ENCODE measurements at regions not wholly inside any gene's neighbourhood (a gene's known extent, or its start where the extent isn't known, plus 50 kb on each side); places are given as distances from the start of the nearest gene placed in this dataset.
"Not testable (repeated sequence)": the region's sequence is repeated elsewhere in the genome, so short reads cannot be mapped to it uniquely, and the experiment has no call there.

GRCh38 chr1:96191165-96191564, 530.4 kb upstream of the PTBP2 start:
- no peak for DNase-seq (ENCODE audit: low spot score)

GRCh38 chr1:96206451-96206850, 515.1 kb upstream of the PTBP2 start:
- DNase-seq (ENCODE audit: low spot score): no peak

GRCh38 chr1:96207936-96208335, 513.6 kb upstream of the PTBP2 start:
- no peak for DNase-seq (ENCODE audit: low spot score)

- DNase-seq (ENCODE audit: low spot score): no peak
Observed at GRCh38 chr1:96208428-96208827, 513.2 kb upstream of the PTBP2 start.

DNA sequence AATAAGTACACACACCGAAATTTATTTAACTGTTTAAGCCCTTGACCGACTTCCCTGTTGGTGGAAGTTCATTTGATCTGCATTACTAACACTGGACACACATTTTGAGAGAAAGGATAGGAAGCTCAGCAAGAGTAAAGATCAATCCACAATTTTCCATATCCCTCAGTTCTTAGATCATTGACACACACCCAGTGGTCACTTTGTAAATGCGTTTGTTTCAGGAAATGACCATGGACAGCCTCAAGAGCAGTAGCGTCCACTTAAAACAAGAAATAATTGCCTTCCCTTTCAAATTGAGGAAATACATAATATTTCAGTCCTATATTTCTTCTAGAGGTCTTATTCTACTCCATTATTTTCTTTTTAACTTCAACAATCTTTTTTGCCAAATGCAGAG, 511.5 kb upstream of the PTBP2 start:
- DNase-seq (ENCODE audit: low spot score): no peak

GRCh38 chr1:96211202-96211601, 510.4 kb upstream of the PTBP2 start:
- no peak for DNase-seq (ENCODE audit: low spot score)

DNA sequence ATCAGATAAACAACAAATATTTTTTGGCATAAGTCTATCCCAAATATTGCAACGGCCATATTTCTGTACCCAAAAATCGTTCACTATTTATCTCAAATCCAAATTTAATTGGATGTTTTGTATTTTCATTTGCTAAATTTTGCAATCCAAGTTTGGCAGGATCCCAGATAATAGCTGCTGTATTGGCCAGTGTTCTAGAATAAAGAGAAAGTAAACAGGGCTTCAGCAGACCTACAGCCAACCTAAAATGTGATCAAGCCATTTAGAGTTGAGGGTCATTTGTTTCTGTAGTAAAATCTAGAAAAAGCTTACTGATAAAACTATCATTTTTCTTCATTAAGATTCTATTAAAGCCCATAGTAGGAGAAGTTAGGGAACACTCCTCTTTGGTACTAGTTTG, 506.6 kb upstream of the PTBP2 start:
- no peak for DNase-seq (ENCODE audit: low spot score)

DNA sequence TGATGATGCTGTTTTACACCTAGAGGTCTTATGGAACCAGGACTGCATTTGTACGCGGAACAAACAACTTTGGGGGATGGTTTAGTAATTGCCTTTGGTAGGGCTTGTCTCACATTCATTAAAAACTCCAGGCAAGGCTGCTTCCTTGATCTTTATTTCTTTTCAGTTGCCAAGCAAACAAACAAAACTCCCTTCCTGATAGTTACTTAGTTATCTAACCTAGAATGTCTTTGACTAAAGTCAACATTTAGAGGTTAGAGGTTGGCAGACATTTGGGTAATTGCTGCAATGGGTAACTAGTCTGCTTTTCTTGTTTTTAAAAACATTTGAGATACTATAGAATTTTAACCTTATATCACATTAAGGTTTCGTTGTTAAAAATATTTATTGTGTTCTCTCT, 500.9 kb upstream of the PTBP2 start:
- no peak for DNase-seq (ENCODE audit: low spot score)

DNA sequence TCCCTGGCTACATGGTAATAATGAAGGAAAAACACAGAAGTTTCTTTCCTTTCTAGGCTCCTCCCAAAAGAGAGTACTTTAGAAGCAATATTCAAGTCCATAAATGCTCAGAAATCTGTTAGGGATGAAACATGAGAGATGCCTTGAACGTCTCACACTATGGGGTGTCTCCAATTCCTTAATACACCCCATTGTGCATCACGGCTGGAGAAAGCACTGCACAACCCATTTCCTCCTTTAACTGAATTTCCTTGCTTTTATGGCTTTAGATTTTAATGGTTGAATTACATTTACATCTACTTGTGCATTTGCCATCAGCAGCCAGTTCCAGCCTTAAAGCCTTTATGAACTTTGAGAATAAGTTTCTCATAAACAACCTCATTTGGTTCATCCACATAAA, 498.9 kb upstream of the PTBP2 start:
- no peak for DNase-seq (ENCODE audit: low spot score)

- DNase-seq (ENCODE audit: low spot score): not testable (repeated sequence)
Observed at GRCh38 chr1:96224229-96224628, 497.4 kb upstream of the PTBP2 start.

DNA sequence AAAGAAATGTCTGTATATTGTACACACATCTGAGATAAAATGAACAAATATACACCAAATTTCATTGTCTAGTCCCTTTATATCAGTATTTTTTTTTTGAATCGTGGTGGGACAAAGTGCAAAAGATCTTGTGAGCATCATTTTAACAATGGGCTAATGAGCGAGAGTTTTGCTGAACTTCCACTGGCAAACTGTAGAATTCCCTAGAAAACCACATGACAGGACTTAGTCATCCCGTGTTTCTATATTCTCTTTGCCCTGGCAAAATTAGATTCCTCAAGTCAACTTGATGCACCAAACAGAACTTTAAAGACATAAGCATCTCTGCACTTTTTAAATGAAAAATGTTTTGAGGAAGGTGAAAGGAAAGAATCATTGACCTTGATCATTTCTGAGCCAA, 488.2 kb upstream of the PTBP2 start:
- DNase-seq (ENCODE audit: low spot score): peak; percentile 11

DNA sequence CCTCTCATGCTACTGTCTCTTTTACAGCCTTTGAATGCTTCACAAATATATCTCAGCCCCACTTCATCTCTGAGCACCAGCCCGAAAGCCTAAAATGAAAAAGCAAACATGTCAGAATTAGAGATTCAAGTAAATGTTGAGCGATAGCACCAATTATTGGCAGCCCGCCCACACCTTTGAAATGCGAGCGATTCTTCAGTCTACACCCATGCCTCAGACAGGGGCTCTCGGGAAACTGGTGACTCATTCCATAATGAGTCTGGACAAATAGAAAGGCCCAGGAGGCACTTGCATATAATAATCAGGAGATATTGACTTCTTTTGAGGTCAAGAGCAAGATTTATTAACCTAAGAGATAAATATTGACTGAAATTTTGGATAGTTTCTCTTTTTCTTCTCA, 487.3 kb upstream of the PTBP2 start:
- no peak for DNase-seq (ENCODE audit: low spot score)

DNA sequence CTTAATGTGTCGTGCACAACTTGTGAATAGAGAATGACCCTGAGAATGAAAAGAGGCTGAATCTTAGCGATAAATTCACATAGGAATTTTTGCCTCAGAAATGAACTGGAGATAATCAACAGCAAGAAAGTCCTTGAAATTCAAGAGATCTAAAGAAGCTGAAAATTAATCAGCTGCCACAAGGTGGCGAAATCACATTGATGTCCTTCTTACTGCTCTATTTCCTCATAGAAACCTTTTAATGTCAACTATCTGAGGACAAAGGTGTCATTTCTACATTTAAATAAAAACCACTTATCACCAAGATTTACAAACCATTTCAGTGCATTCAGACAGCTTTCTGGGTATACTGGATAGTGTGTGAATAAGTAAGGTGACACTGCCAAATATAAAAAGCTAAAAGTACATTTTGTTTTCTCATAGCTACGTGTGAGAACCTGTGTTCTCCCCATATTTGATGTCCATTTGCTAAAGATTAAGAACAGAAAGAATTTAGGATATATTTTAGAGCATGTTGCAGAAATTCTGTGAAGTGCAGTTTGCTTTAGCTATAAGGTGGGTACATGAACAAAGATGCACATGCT, 485.3 kb upstream of the PTBP2 start:
- DNase-seq (ENCODE audit: low spot score): peak; percentile 35

GRCh38 chr1:96238426-96238825, 483.2 kb upstream of the PTBP2 start:
- peak; percentile 11 for DNase-seq (ENCODE audit: low spot score)

- no peak for DNase-seq (ENCODE audit: low spot score)
Observed at GRCh38 chr1:96240438-96240837, 481.1 kb upstream of the PTBP2 start.

GRCh38 chr1:96253246-96254035, 468.1 kb upstream of the PTBP2 start:
- DNase-seq (ENCODE audit: low spot score): peak; percentile 37

DNA sequence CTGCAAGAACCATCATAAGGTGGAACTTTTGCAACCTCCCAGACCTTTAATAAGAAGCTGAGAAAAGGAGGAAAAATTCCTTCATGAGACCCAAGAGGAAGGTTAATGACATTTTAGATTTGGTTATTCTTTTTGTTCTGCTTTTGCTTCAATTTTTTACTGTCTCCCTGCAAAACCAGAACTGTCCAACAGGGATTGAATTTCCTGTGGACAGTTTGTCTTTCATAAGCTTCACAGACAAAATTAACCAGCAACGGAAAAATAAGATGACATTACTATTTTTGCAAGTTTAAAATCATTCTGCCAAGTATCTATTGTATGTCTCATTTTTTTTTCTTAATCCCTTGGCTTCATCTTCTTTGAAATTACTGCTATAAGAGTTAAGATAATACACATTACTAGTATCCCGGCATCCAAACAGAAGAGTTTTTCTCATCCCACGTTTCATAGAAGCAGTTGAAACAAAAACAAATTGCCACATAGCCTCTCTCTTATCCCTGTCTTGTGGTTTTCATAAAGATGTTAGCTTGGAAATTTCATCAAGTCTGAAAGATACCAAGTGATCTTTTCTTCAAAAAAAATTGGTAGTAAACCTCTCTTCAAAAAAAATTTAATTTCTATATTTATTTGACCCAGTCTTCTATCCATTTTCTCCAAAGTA, 465.3 kb upstream of the PTBP2 start:
- DNase-seq (ENCODE audit: low spot score): no peak

DNA sequence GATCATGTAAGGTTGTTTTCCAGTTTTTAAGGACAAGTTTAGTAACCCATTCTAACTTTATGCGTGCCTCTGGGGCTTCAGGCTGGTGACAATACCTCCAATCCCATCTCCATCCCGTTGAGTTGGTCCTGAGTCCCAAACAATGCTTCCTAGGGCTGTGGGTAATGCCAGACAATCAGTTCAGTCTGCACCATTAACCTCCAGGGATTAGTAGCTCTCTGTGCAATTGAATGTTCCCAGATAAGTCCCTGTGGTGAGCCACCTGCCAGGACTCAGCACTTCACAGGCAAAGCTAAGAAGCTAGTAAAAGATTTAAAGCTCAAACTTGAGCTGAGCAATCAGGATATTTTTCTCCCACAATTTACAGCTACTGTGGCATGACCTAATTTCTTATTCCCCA, 462.2 kb upstream of the PTBP2 start:
- DNase-seq (ENCODE audit: low spot score): no peak

DNA sequence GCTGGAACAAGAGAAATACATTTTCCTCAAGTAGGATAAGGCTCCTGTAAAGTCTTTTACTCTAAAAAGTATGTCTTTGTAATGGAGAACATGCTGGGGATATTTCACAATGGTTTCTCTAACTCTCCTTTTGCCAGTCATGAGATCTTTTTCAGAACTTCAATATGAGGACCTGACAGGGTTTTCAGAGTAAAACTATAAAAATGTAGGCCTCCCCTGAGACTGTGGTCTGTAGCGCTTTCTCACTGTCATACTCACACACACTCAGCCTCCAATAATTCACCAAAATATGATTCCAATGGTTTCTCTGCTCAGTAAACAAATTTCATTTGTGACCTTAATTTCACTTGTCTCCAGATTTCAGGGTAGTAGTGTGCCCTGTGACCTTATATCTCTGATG, 440.1 kb upstream of the PTBP2 start:
- peak; percentile 40 for DNase-seq (ENCODE audit: low spot score)

DNA sequence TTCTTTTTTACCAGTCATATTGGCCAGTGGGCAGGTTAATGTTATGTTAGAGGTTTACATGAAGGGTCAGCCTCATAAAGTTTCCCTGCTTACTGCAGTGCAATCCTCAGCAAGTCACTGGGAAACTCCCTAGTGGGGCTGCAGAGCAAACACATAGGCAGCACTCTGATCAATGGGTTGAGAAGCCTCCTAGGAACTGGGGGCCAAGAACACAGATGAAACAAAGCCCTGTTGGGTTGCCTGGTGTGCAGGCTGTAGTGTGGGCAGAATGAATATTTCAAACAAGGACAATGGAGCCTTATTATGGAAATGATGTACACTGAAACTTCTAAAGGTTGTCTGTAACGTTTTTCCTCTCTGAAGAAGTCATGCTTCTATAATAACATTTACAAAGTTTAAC, 431.6 kb upstream of the PTBP2 start:
- DNase-seq (ENCODE audit: low spot score): no peak

DNA sequence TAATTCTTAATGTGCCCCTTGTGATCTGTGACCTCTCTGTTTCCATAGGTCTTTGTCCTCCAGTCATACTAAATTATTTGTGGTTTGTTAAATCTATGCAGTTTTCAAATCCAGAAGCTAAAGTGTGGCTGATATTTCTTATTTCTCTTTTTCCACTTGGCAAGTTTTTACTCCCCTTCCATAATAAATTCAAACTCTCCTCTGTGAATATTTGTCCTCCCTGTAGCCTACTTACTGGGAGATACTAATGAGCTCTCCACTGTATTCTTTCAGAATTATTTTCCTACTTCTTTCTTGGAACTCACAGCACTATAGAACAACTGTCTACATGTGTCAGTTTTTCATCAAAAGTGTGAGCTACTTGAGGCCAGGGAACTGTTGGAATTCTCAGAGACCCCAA, 430.8 kb upstream of the PTBP2 start:
- DNase-seq (ENCODE audit: low spot score): no peak

DNA sequence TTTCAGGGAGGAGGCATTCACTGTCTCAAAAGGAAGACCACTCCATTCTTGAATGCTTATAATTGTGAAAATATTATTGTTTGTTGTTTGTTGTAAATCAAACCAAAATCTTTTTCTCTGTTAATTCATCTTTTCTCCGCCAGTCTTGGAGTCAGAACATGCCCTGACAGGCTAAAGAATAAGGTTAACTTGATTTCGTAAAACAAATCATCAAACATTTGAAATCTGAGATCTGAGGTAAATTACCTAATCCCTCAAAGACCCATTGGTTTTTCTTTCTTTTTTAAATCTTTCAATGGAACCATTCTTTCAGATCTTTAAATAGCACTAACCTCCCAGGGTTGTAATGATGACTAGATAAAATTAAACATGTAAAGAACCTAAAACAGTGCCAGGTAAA, 430.1 kb upstream of the PTBP2 start:
- no peak for DNase-seq (ENCODE audit: low spot score)

DNA sequence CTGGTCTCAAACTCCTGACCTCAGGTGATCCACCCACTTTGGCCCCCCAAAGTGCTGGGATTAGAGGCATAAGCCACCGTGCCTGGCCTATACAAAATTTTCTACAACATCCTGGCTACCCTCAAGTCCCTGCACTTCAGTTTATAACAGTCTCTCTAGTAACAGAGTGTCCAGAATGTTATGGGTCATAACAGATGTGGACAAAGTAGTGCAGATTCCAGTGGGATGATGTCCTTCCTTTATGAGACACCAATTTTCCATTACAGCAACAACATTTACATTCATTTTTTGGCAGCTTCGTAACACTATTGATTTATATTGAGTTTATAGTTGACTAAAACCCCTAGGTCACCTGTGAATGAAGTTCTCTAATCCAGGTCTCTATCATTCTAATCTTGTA, 429.4 kb upstream of the PTBP2 start:
- DNase-seq (ENCODE audit: low spot score): no peak

- DNase-seq (ENCODE audit: low spot score): no peak
Observed at GRCh38 chr1:96296991-96297390, 424.6 kb upstream of the PTBP2 start.
